Progenitor cell of endocrine pancreas (in vitro differentiated cells): ENCODE measurements at regions not wholly inside any gene's neighbourhood (a gene's known extent, or its start where the extent isn't known, plus 50 kb on each side); places are given as distances from the start of the nearest gene placed in this dataset.

Experiments used
- DNase-seq: peaks from one replicate; pipeline ENCODE4 v3.0.0; 2021; ENCODE audit warnings: low spot score; ENCODE audit not compliant: unreplicated experiment
- H3K27ac Mint-ChIP-seq: 2 replicates; pipeline ENCODE4 v1.8.0; 2021; ENCODE audit warnings: mild to moderate bottlenecking, moderate library complexity, mixed read lengths
- H3K27me3 Mint-ChIP-seq: 2 replicates; pipeline ENCODE4 v1.8.0; 2021; ENCODE audit warnings: mixed read lengths
- H3K36me3 Mint-ChIP-seq: 2 replicates; pipeline ENCODE4 v1.8.0; 2022; ENCODE audit warnings: mixed read lengths; ENCODE audit not compliant: insufficient read depth
- H3K4me1 Mint-ChIP-seq: 2 replicates; pipeline ENCODE4 v1.8.0; 2021; ENCODE audit warnings: low read depth, mixed read lengths
- H3K4me3 Mint-ChIP-seq: 2 replicates; pipeline ENCODE4 v1.8.0; 2021; ENCODE audit warnings: low read depth, mild to moderate bottlenecking, moderate library complexity, mixed read lengths
- H3K9me3 Mint-ChIP-seq: 2 replicates; pipeline ENCODE4 v1.8.0; 2021; ENCODE audit warnings: low read depth, mixed read lengths
- TF ChIP-seq, protein P1 (sequence below): fragments of 200-600 bp; sonication (generic); IDR thresholded peaks from one replicate; pipeline ENCODE4 v1.5.0; 2021; ENCODE audit warnings: antibody characterized with exemption, mild to moderate bottlenecking; ENCODE audit not compliant: unreplicated experiment

DNA sequence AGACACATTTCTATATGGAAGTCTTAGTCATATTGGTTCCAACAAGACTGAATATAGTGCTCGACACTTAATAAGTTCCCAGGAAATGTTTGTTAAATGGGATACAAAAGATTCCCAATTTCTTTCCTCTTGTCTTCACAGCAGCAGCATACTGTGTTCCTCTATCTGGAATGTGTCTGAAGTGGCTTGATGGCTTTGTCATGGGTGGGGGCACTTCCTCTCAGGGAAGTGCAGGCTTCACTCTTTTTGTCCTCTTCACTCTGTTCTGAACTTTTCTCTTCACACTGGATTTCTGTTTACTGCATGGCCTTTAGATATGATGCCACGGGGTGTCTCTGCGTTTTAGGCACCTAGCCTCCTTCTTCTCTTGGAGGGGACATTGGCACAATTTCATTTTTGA lies 127.7 kb upstream of the C9orf72 start:
- Mint-ChIP-seq H3K27ac (no peak overlapping the region), H3K27me3 (peaks cover 2% of the 10 kb centered on the region), H3K36me3 (no peaks in the 10 kb centered on the region), H3K4me3 (no peak overlapping the region), H3K4me1 (peaks cover 12% of the 10 kb centered on the region), H3K9me3 (no peaks in the 10 kb centered on the region)
- TF ChIP-seq, protein P1, sequence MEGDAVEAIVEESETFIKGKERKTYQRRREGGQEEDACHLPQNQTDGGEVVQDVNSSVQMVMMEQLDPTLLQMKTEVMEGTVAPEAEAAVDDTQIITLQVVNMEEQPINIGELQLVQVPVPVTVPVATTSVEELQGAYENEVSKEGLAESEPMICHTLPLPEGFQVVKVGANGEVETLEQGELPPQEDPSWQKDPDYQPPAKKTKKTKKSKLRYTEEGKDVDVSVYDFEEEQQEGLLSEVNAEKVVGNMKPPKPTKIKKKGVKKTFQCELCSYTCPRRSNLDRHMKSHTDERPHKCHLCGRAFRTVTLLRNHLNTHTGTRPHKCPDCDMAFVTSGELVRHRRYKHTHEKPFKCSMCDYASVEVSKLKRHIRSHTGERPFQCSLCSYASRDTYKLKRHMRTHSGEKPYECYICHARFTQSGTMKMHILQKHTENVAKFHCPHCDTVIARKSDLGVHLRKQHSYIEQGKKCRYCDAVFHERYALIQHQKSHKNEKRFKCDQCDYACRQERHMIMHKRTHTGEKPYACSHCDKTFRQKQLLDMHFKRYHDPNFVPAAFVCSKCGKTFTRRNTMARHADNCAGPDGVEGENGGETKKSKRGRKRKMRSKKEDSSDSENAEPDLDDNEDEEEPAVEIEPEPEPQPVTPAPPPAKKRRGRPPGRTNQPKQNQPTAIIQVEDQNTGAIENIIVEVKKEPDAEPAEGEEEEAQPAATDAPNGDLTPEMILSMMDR: no peak
- DNase-seq: no peak

DNA sequence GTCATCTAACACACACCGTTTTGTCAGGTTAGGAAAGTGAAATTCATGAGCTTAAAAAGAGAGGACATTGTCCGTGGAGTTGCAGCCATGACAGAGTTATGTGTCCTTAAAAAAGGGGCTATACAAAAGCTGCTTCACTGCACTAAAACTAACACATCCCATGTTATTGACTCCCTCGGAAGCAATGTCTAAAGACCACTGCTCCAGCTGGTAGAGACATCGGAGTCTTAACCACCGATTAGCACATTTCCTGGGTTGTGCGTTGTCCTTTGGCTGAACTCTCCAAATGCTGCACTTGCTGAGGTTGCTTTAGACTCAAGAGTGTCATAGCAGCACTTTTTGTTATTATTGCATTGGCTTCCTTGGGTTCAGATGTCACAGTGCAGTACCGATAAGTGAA lies 128.3 kb upstream of the C9orf72 start:
- TF ChIP-seq, protein P1: no peak
- H3K9me3 Mint-ChIP-seq: no peaks in the 10 kb centered on the region
- H3K36me3 Mint-ChIP-seq: no peaks in the 10 kb centered on the region
- peaks cover 2% of the 10 kb centered on the region for H3K27me3 Mint-ChIP-seq
- H3K4me3 Mint-ChIP-seq: no peak overlapping the region
- DNase-seq: no peak
- peaks cover 12% of the 10 kb centered on the region for H3K4me1 Mint-ChIP-seq
- no peak overlapping the region for H3K27ac Mint-ChIP-seq

DNA sequence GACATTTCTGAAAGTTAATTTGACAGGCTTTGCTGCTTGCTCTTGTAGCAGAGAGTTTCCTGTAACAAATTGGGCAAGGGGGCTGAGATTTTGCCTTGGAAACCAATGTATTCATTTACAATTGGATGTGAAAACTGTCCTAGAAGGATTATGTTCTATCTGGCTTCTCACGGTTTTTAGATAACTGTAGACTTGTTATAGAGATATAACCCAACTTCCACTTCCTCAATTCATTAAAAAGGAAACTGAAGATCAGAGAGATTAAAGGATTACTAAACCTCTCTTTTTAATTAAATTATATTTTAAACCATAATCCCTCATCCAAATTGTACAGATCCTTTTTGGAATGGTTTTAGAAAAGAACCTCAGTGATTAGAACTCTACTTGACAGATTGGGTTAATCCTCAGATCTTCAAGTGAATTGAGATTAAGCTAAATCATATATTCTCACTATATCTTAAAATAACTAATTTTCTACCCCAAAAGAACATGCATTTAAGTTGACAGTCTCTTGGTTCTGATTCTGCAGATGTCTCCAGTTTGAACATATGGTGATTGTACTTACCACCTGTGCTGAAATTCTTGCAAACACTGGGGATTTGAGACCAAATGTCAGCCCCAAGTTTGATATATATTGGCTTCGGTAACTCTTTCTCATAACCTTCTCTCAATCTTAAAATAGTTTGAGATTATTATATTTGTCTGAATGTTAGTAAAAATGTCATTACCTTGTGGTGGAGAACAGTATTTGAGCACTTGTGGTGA lies 130.1 kb upstream of the C9orf72 start:
- TF ChIP-seq, protein P1: no peak
- DNase-seq: no peak
- no peak overlapping the region for H3K27ac Mint-ChIP-seq
- H3K4me3 Mint-ChIP-seq: no peak overlapping the region
- H3K36me3 Mint-ChIP-seq: no peaks in the 10 kb centered on the region
- peaks cover 7% of the 10 kb centered on the region for H3K9me3 Mint-ChIP-seq
- peaks cover 12% of the 10 kb centered on the region for H3K4me1 Mint-ChIP-seq
- H3K27me3 Mint-ChIP-seq: peaks cover 2% of the 10 kb centered on the region

DNA sequence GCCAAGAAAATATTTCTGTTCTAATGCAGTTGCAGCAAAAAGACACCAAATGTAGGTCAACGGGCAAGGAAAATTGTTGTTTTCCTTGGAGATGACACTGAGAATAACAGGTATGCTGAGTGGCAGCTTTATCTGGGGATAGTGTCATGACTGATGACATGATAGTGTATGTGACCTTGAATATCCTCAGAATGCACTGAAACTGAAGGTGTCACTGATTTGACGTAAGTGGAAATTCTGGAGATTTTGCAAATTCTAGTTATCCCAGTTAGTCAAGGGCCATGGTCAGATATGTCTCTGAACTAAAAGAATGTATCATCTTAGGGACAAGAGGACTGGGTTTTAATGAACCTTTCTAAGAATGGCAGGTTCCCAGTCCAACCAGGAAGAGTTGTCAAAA lies 138.0 kb upstream of the C9orf72 start:
- Mint-ChIP-seq H3K36me3 (no peaks in the 10 kb centered on the region), H3K4me3 (no peak overlapping the region), H3K4me1 (no peaks in the 10 kb centered on the region), H3K9me3 (peaks cover 18% of the 10 kb centered on the region), H3K27ac (no peak overlapping the region), H3K27me3 (peaks cover 3% of the 10 kb centered on the region)
- no peak for DNase-seq
- TF ChIP-seq, protein P1: no peak

DNA sequence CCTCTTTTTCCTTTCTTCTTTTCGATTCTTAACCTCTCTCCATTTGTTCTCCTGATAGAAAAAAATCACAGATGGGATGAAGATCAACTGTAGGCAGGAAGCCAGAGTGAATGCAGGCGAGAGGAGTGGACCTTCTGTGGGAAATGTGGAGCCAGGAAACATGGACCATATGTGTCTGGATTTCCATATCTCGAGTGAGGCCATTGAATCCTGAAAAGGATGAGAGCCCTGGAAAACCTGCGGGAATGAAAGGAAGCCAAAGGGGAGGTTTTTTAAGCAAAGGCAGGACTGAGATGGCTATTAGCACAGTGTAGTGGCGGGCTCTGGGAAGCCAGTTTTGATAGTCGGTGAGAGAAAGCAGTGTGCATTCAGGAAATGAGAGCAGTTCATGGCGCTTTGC lies 139.5 kb upstream of the C9orf72 start:
- TF ChIP-seq, protein P1: no peak
- no peaks in the 10 kb centered on the region for H3K4me1 Mint-ChIP-seq
- H3K36me3 Mint-ChIP-seq: no peaks in the 10 kb centered on the region
- H3K4me3 Mint-ChIP-seq: no peak overlapping the region
- peaks cover 7% of the 10 kb centered on the region for H3K27me3 Mint-ChIP-seq
- peaks cover 15% of the 10 kb centered on the region for H3K9me3 Mint-ChIP-seq
- H3K27ac Mint-ChIP-seq: no peak overlapping the region
- DNase-seq: no peak
